Caco-2 (cell line): ENCODE measurements at regions not wholly inside any gene's neighbourhood (a gene's known extent, or its start where the extent isn't known, plus 50 kb on each side); places are given as distances from the start of the nearest gene placed in this dataset.
A peak's percentile ranks its signal among the peaks of the same experiment; 100 is the strongest.

Experiments used
- BruUV-seq: library from RNA; stranded (reverse); fragments of 400-500 nt; replicated peaks from 2 replicates; lab custom pipeline; 2021; lab: Mats Ljungman, UMichigan
- CTCF ChIA-PET: fragments of 300-600 bp; sonication (Branson Sonifier 250); formaldehyde crosslinking; loops from one replicate; lab custom pipeline; 2022; ENCODE audit warnings: antibody characterized with exemption; lab: Charles Lee
- POLR2A ChIA-PET: fragments of 300-600 bp; sonication (Branson Sonifier 250); formaldehyde crosslinking; loops from one replicate; lab custom pipeline; 2022; ENCODE audit warnings: antibody characterized with exemption; lab: Charles Lee
- DNase-seq, 2 experiments: peaks; one replicate each; pipeline versions ENCODE4 v3.0.0 to v3.0.0-alpha.2; 2020 to 2022
- H3K27me3 ChIP-seq: replicated peaks from 2 replicates; pipeline ENCODE4 v1.6.0; 2011; ENCODE audit warnings: low read length; ENCODE audit not compliant: control insufficient read depth, insufficient read depth
- H3K36me3 ChIP-seq: 2 replicates; pipeline ENCODE4 v1.5.1; 2011; ENCODE audit warnings: low read length; ENCODE audit not compliant: control insufficient read depth, insufficient read depth
- H3K4me1 ChIP-seq: fragments of 250-450 bp; sonication (Bioruptor Pico); 2 replicates; pipeline ENCODE4 v1.5.1; 2020; ENCODE audit warnings: mild to moderate bottlenecking
- H3K4me3 ChIP-seq: 2 replicates; pipeline ENCODE4 v1.5.1; 2011; ENCODE audit warnings: low read depth, mild to moderate bottlenecking, control low read depth, low read length
- H3K9me3 ChIP-seq: fragments of 250-450 bp; sonication (Bioruptor Pico); 2 replicates; pipeline ENCODE4 v1.5.1; 2020; ENCODE audit warnings: mild to moderate bottlenecking, moderate library complexity
- H3K27ac Mint-ChIP-seq: one replicate; pipeline ENCODE4 v1.8.0; 2022; ENCODE audit warnings: mixed read lengths; ENCODE audit not compliant: unreplicated experiment
- H3K27me3 Mint-ChIP-seq: one replicate; pipeline ENCODE4 v1.8.0; 2022; ENCODE audit warnings: mixed read lengths; ENCODE audit not compliant: insufficient read depth, unreplicated experiment
- H3K36me3 Mint-ChIP-seq: one replicate; pipeline ENCODE4 v1.8.0; 2022; ENCODE audit warnings: mild to moderate bottlenecking, mixed read lengths; ENCODE audit not compliant: insufficient read depth, unreplicated experiment
- H3K4me1 Mint-ChIP-seq: one replicate; pipeline ENCODE4 v1.8.0; 2022; ENCODE audit warnings: low read depth, mixed read lengths; ENCODE audit not compliant: unreplicated experiment
- H3K4me3 Mint-ChIP-seq: one replicate; pipeline ENCODE4 v1.8.0; 2022; ENCODE audit warnings: mild to moderate bottlenecking, moderate library complexity, mixed read lengths; ENCODE audit not compliant: unreplicated experiment
- H3K9me3 Mint-ChIP-seq: one replicate; pipeline ENCODE4 v1.8.0; 2022; ENCODE audit warnings: mixed read lengths; ENCODE audit not compliant: unreplicated experiment
- CTCF ChIP-seq, 2 experiments: fragments of 200-600 bp in 1 of 2; IDR thresholded peaks; 1 replicate in 1 of 2; 2 replicates in 1 of 2; pipeline versions ENCODE4 v1.5.1 to v1.8.0; 2011 to 2022; ENCODE audit warnings: antibody characterized with exemption in 1 of 2, control low read depth in 1 of 2, inconsistent platforms in 1 of 2, low read depth in 1 of 2, low read length in 1 of 2, mild to moderate bottlenecking in 1 of 2, moderate library complexity in 1 of 2; ENCODE audit not compliant: insufficient read depth in 1 of 2, severe bottlenecking in 1 of 2, unreplicated experiment in 1 of 2
- intact Hi-C: fragments of 100-400 bp; cut with micrococcal nuclease; formaldehyde crosslinking; loops from one replicate; pipeline ENCODE4 v1.10.0; 2022; ENCODE audit not compliant: unreplicated experiment

- no TSS peak for BruUV-seq
- H3K4me1 ChIP-seq, result no peaks in the 10 kb centered on the region
- H3K4me3 Mint-ChIP-seq, result no peak overlapping the region
- H3K27ac Mint-ChIP-seq, result no peak overlapping the region
- H3K4me3 ChIP-seq, result no peak overlapping the region
- POLR2A ChIA-PET, result no interaction called here
- no peaks in the 10 kb centered on the region for H3K36me3 ChIP-seq
- TF ChIP-seq CTCF (IDR thresholded peaks at IDR 0.05; ENCODE audit: insufficient read depth in 1 of 2, low read depth in 1 of 2, low read length in 1 of 2, severe bottlenecking in 1 of 2, unreplicated experiment in 1 of 2), result no peak
- peaks cover 12% of the 10 kb centered on the region for H3K4me1 Mint-ChIP-seq
- CTCF ChIA-PET, result no interaction called here
- DNase-seq, result no peak
- H3K9me3 Mint-ChIP-seq, result peaks cover 13% of the 10 kb centered on the region
- no peaks in the 10 kb centered on the region for H3K36me3 Mint-ChIP-seq
- intact Hi-C loops, result no loop called here
- H3K27me3 ChIP-seq, result no peaks in the 10 kb centered on the region
- no peaks in the 10 kb centered on the region for H3K9me3 ChIP-seq
- H3K27me3 Mint-ChIP-seq, result no peaks in the 10 kb centered on the region
Measured at GRCh38 chr1:65538086-65538485, 117.6 kb downstream of the LEPR start.

GRCh38 chr1:65538664-65539063, 118.2 kb downstream of the LEPR start:
- POLR2A ChIA-PET, result no interaction called here
- CTCF ChIA-PET, result no interaction called here
- H3K36me3 Mint-ChIP-seq, result no peaks in the 10 kb centered on the region

GRCh38 chr1:65539266-65540131, 119.0 kb downstream of the LEPR start:
- Mint-ChIP-seq H3K4me3 (no peak overlapping the region), H3K9me3 (peaks cover 4% of the 10 kb centered on the region), H3K27me3 (no peaks in the 10 kb centered on the region), H3K27ac (no peak overlapping the region), H3K4me1 (peaks cover 12% of the 10 kb centered on the region), H3K36me3 (no peaks in the 10 kb centered on the region)
- intact Hi-C loops, result no loop called here
- CTCF ChIA-PET, result no interaction called here
- POLR2A ChIA-PET, result no interaction called here
- H3K4me1 ChIP-seq, result no peaks in the 10 kb centered on the region
- no peak for DNase-seq
- no peak overlapping the region for H3K4me3 ChIP-seq
- no TSS peak for BruUV-seq
- no peaks in the 10 kb centered on the region for H3K27me3 ChIP-seq
- no peaks in the 10 kb centered on the region for H3K36me3 ChIP-seq
- H3K9me3 ChIP-seq, result no peaks in the 10 kb centered on the region
- no peak for TF ChIP-seq CTCF (IDR thresholded peaks at IDR 0.05; ENCODE audit: insufficient read depth in 1 of 2, low read depth in 1 of 2, low read length in 1 of 2, severe bottlenecking in 1 of 2, unreplicated experiment in 1 of 2)

More at GRCh38 chr1:65538664-65539063, 118.2 kb downstream of the LEPR start:
- Histone ChIP-seq H3K4me1 (no peaks in the 10 kb centered on the region), H3K9me3 (no peaks in the 10 kb centered on the region), H3K4me3 (no peak overlapping the region), H3K36me3 (no peaks in the 10 kb centered on the region), H3K27me3 (no peaks in the 10 kb centered on the region)
- intact Hi-C loops, result no loop called here
- no peak for TF ChIP-seq CTCF (IDR thresholded peaks at IDR 0.05; ENCODE audit: insufficient read depth in 1 of 2, low read depth in 1 of 2, low read length in 1 of 2, severe bottlenecking in 1 of 2, unreplicated experiment in 1 of 2)
- Mint-ChIP-seq H3K27me3 (no peaks in the 10 kb centered on the region), H3K4me3 (no peak overlapping the region), H3K9me3 (peaks cover 12% of the 10 kb centered on the region), H3K27ac (peak overlapping the region; percentile 50), H3K4me1 (peaks cover 12% of the 10 kb centered on the region)
- no peak for DNase-seq
- BruUV-seq, result no TSS peak
